HG02610 (cell line): ENCODE measurements at regions not wholly inside any gene's neighbourhood (a gene's known extent, or its start where the extent isn't known, plus 50 kb on each side); places are given as distances from the start of the nearest gene placed in this dataset.

ENCODE experiments used
- ATAC-seq: cut with Tn5 transposase; IDR thresholded peaks from one replicate; pipeline ENCODE4 v1.9.1; 2021; ENCODE audit warnings: mild to moderate bottlenecking, moderate library complexity; ENCODE audit not compliant: unreplicated experiment

DNA sequence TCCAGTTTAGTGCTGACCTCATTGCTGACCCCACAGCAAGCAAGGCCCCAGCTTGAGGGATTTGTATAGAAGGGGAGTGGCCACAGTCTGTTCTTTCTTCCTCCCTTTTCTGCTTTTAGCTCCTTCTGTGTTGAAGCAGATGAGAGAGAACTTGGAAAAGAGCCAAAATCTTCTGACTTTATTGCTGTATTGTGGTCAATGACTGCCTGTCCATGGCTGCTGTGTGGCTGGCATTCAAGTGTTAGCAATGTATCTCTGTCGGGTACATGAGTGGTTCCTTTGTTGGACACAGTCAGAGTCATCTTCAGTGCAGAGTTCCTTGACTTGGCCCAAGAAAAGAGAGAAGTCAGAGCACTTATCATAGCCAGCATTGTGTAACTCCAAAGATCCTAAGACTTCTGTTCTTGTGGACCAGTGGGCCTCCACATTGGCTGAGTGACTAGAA, 154.1 kb downstream of the LRRC70 start:
- no peak for ATAC-seq

DNA sequence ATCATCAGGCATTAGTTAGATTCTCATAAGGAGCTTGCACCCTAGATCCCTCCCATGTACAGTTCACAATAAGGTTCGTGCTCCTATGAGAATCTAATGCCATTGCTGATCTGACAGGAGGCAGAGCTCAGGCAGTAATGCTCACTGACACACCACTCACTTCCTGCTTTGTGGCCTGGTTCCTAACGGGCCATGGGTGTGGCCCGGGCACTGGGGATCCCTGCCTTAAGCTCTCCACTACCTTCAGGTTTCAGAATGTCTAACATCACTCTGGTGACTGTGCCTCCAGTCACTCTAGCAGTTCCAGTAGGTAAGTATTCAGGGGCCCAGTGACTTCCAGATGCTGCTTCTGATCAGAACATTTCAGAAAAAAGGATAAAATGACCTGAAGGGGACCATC, 152.4 kb downstream of the LRRC70 start:
- ATAC-seq: peak; percentile 59

DNA sequence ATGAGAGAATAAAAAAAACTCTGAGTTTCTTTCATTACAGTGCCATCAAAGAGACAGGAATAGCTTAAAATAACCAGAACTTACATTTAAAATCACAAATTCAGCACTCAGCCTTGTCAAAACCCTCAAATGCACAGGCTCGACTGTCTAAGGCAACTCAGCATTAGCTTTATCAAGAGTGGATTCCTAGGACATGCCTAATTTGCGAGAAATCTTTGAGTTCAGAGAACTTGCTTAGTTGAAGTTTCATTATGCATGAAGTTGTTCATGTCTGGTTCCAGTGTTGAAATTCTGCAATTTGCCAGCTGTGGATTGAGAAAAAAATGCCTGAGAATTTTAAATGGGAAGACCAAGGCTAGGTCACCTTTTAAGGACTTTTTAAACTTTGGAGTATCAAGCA, 151.1 kb downstream of the LRRC70 start:
- no peak for ATAC-seq

DNA sequence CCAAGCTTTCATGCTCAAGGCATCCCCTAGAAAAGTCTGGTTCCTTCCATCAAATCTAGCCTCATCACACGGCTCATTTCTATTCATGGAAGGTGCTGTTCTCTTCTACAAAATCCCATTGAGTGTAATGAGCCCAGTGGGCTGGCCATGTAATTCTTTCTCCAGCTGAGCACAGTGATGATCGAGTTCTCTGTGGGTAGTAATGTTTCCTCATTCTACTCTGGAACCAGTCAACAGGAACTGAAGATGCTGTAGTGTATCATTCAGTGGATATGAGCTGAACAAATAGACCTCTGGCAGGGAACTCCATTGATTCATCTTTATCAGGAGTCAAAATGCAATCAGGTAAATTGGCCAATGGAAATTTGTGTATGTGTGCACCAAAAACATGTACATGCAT, 149.2 kb downstream of the LRRC70 start:
- ATAC-seq: no peak

DNA sequence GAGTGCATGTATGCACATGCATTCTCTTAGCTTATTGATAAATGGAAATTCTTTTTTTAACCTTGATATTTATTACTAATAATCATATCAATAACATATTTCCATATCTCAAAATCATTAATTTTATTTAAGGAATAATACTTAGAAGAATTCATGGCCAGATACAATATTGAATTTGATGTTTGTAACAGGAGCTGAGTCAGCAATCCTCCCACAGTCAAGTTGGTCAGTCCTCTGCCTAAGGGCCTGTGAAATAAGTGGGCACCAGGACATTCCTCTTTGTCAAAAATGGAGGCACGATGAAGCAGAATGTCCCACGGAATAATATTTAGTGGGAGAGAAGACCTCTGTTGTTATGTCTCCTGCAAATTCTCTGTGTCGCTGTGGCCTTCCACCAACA, 148.6 kb downstream of the LRRC70 start:
- no peak for ATAC-seq

DNA sequence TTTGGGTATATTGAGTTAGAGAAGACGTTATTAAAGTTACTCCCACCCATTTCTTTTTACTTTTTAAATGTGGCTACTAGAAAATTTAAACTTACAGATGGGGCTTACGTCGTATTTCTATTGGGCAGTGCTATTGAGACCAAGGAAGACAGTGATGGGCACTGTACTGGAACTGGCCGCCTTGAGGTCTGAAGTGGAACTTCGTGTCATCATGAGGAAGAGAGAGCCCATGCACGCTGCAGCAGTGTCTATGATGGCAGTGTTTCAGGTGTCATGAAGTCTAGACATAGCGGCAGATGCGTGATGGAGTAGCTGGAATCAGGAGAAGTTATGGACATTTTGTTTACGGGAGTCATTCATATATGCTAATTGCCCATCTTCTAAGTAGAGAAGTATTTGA, 143.7 kb downstream of the LRRC70 start:
- ATAC-seq: no peak

DNA sequence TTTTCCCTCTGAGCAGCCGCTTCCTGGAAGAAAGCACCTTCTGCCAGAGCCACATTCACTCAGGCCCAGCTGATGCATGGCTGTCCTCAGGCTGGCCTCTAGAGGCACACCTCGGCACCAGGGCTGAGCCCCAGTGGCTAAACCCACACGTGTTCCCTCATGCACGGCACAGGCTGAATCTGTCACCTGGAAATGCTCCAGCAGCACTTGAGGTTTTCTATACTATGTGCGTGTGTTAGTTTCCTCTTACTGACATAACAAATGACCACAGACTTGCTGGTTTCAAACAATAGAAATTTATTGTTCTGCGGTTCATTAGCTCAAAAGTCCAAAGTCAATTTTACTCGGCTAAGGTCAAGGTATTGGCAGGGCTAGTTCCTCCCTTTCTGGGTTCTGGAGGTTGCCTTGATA, 141.4 kb downstream of the LRRC70 start:
- peak; percentile 95 for ATAC-seq

DNA sequence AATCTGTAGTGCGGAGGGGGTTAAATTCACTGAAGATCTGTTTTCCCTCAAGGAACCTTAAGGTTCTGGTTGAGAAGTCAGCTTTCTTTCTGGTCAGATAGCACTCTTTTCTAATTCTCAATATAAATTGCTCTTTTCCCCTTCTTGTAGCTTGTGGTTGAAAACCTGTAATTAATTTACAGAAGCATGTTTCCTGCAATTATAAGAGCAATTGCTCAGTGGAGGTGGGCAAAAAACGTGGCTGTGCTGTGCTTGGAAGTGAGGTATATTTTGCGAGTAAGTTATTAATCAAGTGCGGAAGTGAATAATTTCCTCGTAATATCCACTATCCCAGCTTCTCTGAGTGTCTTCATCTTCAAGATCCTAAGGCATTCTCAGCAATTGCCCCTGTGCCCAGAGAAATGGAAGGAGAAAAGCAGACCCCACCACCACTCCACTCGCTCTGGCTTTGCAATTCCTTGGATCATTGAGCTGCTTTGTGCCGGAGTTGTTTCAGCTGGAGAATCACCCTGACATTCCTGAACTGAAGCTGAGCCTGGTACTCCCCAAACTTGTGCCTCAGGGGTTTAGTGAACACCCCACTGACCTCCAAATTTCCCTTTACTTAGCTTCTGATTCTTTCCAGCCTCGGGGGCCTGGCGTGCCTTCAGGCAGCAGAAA, 140.6 kb downstream of the LRRC70 start:
- no peak for ATAC-seq

DNA sequence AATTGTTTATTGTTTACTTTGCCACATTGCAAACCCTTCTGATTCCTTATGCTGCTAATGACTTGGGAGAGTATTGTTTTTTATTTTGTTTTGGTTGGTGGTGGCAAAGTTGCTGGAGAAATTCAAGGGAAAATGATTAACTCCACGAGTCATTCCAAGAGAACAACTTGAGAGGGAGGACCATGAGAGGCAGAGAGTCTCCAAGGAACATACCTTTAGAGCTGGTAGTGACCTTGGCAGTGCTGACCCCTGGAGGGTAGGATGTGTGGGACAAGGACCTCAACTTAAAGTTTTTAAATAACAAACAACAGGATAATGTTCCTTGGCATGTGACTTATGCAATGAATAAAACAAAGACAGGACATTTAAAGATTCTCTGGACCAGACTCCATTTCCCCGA, 139.7 kb downstream of the LRRC70 start:
- no peak for ATAC-seq

DNA sequence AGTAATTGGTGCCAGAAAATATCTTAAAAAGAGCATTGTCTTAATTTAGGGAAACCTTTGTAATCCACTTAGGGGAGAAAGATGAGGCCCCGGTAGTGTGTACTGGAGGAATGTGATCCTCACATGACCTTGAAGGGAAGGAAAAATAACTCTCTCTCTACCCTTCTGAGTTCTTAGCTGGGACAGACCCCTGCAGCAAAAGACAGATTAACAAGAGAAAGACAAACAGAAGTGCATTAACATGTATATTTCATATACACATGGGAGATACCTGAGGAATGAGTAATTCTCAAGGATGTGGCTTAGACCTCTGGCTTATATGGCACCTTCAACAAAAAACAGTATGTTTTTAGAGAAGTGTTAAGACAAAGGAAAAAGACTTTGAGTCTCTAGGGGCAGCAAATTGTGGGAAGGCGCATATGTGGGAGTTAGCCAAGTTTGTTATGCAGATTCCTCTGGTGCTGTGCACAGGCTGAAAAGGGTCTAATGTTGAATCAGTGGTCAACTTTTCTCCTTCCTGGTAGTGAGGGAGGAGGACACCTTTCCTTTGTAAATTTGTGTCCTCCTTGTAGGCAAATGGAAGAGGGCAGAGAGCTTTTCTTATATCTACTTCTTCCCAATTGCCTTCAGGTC, 138.8 kb downstream of the LRRC70 start:
- ATAC-seq: no peak

DNA sequence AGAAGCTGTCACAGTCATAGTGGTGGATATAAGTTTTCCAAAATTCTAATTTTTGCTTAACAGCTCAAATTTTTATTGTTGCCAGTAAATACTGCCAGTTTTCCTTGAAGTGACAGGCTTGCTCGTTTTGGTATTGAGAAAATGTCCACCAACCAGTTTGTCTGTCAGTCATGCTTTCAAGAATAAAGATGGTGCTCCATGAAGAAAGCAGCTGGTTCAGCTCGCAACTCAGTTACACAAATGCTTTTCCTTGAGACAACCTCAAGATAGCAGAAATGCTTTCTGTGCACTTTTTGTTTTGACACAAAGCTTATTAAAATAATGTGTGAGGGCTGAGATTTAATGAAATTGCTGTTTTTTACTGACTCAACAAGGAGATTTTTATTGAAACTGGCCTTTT, 135.7 kb downstream of the LRRC70 start:
- no peak for ATAC-seq

DNA sequence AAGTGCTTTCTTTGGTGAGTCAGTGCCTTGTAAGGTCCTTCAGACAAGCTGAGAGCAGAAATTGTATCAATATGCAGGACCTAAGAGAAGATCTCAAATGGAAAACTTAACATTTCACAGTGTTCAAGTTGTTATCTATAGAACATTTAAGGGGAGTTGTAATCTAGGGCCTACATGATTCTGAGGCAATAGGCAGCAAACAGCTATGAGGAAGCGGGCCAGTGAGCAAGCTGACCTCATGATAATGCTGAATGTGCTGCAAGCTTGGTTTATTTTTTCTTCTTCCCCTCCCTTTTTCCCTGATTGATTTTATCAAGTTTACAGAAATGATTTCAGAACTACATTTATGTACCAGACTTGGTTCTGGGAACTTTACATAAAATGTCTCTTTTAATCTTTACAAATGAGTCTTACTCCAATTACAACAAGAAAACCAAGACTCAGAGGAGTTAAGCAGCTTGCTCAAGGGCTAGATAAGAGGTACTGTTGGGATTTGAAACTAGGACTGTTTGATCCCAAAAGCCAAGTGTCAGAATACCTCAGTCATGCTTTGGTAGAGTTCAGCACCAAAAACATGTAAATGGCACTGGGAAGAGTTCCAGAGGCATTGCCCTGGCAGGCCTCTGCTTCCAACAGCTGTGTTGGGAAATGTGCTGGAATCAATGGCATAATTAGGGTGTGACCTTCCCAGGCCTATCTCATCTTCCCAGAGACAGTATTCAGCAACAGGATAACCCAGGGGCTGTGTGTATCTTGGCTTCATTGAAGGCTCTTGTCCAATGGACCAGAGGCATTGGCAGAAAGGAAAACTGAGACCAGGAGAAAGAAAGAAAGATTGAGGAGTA, 130.1 kb downstream of the LRRC70 start:
- ATAC-seq: no peak

DNA sequence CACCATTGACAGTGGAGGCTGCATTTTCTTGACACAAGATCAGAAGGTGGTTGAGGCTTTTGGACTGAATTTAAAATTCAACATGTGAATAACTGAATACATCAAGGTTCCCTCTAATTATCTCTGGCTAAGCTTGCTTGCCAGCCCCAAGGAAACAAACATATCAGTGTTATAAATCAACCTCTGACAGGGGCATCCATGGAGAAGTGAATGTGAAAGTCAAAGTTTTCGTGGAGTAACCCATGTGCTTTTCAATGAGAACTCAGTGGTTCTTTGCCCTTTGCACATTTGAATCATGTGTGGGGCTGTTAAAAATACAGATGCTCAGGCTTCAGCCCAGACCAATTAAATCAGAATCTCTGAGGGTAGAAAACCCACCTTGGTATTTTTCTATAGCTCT, 128.9 kb downstream of the LRRC70 start:
- no peak for ATAC-seq

DNA sequence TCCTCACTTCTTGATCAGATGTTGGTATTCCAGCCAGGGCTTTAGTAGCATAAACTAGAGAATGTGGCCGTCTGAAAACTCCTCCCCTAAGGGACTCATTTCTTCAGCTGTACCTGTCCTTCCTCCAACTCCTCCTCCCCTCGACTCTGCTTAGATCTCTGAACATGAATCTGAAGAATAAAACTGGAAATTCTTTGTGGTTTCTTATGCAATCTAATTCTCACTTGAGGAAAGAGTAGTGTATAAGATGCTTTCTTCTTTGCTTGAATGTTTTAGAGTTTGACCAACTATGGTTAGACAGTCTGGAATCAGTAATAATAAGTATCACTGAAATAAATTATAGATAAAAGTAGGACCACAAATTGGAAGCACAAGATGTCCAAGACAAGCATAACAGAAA, 128.5 kb downstream of the LRRC70 start:
- no peak for ATAC-seq

DNA sequence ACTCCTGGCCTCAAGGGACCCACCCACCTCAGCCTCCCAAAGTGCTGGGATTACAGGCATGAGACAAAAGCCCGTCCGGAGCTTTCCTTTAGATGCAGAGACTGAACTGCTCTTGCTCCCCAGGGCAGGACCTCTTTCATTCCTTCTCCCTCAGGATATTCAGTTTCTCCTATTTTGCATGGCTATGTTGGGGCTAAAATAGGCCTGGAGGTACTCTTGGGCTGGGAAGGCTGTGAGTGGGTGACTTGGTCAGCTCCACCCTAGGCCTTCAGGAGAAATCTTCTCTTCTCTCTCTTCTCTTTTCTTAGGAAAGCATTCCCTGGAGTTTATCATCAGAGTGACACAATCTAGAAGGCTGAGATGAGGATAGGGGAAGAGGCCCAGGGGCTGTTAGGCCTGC, 126.4 kb downstream of the LRRC70 start:
- no peak for ATAC-seq

DNA sequence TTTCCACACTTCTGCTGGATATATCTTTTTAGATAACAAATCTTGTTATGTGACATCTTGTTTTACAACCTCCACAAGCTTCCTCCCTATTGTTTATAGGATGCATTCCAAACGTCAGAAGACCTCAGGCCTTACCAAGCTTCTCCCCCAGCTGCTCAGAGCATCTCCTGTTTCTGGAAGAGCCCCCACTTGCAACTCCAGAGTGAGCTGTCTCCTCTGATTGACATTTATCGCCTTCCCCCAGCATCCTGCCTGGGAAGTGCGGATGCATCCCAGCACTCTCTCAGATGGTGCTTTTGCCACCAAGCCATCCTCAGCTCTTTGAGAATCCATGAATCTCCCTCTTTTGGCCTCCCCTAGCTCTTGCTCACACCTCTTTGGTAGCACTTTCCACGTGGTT, 123.5 kb downstream of the LRRC70 start:
- no peak for ATAC-seq

DNA sequence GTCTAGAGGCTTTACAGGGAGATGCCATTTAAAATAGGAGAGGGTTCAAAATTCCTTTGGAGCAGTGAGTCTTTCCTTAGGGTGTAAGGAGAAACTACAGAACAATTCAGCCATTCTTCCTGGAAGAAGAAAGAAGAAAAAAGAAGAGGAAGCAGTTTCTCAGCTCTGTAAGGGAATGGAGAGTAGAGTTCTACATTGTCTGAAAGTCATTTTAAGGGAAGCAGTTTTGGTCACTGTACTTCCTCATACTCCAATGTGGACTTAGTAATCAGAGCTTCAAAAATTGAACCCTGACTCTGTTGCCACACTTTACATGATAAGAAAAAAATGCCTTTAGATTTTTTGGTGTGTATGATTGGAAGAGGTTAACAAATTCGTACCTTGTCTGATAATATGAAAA, 122.4 kb downstream of the LRRC70 start:
- ATAC-seq: no peak

DNA sequence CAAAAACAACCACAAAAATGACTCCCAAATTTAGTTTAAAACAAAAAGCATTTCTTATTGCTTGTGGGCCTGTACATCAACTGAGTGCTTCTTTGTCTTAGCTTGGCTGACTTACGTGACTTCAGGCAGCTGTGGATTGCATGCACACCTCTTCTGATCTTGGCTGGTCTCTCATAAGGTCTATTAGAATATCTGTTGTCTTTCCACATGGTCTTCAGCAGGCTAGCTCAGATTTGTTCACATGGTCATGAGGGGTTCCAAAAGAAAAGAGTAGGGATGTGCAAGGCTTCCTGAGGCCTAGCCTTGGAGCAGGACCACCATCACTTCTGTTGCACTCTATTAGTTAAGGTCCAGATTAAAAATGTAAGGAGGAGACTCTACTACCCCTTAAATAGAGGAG, 120.1 kb downstream of the LRRC70 start:
- ATAC-seq: no peak

DNA sequence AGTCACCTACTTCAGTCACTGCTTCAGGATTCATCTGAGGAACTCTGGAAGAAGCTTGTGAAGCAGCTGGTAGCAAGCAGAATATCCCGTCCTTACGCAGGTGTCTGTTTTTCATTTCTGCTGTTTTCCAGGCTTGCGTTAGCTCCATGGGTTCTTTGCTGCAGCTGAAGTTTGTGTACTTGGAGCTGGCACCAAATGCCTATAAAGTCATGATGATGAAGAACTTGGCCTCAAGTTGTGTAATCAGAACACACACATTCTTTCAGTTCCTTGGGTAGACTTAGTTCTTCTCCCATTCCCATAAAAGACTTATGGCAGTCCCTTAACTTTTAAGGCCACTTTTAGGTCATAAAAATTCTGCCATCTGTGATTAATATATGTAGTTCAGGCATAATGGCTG, 116.7 kb downstream of the LRRC70 start:
- no peak for ATAC-seq

DNA sequence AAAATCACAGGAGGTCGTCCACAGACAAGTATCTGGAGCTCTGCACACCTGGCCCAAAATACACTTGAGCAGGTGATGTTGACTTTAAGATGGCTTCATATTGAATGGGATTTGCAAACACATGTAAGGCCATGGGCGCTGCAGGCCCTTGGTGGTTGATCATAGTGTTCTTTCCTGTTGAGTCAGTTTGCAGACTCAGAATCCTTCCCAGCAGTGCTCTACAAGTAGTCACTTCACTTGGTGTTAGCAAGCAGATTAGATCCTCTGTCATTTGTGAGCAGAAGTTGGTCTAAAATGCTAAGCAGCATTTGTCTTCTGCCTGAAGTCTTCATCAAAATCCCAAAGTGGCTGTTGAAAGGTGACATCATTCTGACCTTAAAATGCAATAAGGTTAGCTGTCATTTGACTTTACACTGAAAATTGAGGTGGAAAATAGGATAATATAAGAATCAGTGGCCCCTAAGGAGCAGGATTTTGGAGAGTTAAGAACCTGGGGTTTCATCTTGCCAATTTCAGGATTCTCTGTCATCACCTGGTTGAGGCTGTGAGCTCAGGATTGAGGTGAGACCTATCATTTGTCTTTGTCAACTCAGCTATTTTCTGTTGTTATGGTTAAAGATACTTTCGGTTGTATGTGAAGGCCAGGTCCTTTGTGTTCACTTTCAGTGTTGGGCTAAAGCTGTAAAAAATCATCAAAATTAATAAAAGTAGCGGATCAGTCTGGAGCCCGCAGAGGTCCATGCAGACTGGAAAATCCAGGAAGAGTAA, 114.5 kb downstream of the LRRC70 start:
- no peak for ATAC-seq

DNA sequence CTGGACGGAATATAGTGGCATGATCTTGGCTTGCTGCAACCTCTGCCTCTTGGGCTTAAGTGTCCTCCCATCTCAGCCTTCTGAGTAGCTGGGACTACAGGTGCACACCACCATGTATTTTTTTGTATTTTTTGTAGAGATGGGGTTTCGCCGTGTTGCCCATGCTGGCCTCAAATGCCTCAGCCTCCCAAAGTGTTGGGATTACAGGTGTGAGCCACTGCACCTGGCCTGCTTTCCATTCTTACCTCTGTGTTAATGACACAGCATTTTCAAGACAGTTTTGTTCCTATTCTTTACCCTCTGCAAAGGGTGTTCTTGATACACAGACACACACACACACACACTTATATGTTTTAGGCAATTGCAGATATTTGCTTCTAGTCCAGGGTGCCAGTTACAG, 113.3 kb downstream of the LRRC70 start:
- ATAC-seq: no peak
